ENCODE measurements at regions not wholly inside any gene's neighbourhood (a gene's known extent, or its start where the extent isn't known, plus 50 kb on each side); places are given as distances from the start of the nearest gene placed in this dataset.

GRCh38 chr4:63020661-63021060 is 1388.6 kb downstream of the TECRL start:
- Histone ChIP-seq H3K9ac (ENCODE audit: low read length in 3 of 3) (no peak overlapping the region), H3K36me3 (ENCODE audit: control insufficient read depth in 2 of 3, insufficient read depth in 3 of 3, low read length in 3 of 3) (no peaks in the 10 kb centered on the region), H3K27ac (ENCODE audit: low read depth in 2 of 2, low read length in 2 of 2) (no peak overlapping the region), H3K4me1 (ENCODE audit: control insufficient read depth in 2 of 3, insufficient read depth in 2 of 3, low read depth in 1 of 3, low read length in 3 of 3) (no peaks in the 10 kb centered on the region), H3K4me3 (ENCODE audit: low read length in 3 of 3) (no peak overlapping the region), H3K27me3 (ENCODE audit: control insufficient read depth, insufficient read depth, low read length) (no peaks in the 10 kb centered on the region), H3K9me3 (ENCODE audit: control insufficient read depth in 2 of 3, insufficient read depth in 1 of 3, low read length in 3 of 3) (no peaks in the 10 kb centered on the region)
- TF ChIP-seq, protein P1, sequence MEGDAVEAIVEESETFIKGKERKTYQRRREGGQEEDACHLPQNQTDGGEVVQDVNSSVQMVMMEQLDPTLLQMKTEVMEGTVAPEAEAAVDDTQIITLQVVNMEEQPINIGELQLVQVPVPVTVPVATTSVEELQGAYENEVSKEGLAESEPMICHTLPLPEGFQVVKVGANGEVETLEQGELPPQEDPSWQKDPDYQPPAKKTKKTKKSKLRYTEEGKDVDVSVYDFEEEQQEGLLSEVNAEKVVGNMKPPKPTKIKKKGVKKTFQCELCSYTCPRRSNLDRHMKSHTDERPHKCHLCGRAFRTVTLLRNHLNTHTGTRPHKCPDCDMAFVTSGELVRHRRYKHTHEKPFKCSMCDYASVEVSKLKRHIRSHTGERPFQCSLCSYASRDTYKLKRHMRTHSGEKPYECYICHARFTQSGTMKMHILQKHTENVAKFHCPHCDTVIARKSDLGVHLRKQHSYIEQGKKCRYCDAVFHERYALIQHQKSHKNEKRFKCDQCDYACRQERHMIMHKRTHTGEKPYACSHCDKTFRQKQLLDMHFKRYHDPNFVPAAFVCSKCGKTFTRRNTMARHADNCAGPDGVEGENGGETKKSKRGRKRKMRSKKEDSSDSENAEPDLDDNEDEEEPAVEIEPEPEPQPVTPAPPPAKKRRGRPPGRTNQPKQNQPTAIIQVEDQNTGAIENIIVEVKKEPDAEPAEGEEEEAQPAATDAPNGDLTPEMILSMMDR (IDR thresholded peaks at IDR 0.05; ENCODE audit: borderline replicate concordance, extremely low read depth, insufficient read depth): no peak
- intact Hi-C loops (cut with DNase I): no loop called here
- FAIRE-seq (no peak), DNase-seq (no peak)

DNA sequence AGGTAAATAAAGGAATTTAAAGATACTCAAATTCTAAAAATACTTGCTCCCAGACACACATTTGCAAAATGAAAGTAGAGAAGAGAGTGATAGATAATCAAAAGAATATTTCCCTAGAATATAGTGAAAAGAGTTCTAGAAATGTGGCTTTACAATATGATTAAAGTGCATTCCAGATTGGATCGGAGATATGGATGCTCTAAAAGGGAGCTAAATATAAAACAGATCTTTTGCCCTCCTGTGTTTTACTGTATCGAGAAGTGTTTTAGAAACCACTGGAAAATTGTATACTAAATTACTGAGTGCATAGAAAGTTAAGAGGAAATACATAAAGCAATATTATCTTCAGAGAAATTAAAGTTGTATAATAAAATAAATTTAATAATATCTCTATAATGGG is 1392.0 kb downstream of the TECRL start:
- Histone ChIP-seq H3K27ac (ENCODE audit: low read depth in 2 of 2, low read length in 2 of 2) (no peak overlapping the region), H3K9me3 (ENCODE audit: control insufficient read depth in 2 of 3, insufficient read depth in 1 of 3, low read length in 3 of 3) (no peaks in the 10 kb centered on the region), H3K4me1 (ENCODE audit: control insufficient read depth in 2 of 3, insufficient read depth in 2 of 3, low read depth in 1 of 3, low read length in 3 of 3) (no peaks in the 10 kb centered on the region), H3K36me3 (ENCODE audit: control insufficient read depth in 2 of 3, insufficient read depth in 3 of 3, low read length in 3 of 3) (no peaks in the 10 kb centered on the region), H3K27me3 (ENCODE audit: control insufficient read depth, insufficient read depth, low read length) (no peaks in the 10 kb centered on the region), H3K4me3 (ENCODE audit: low read length in 3 of 3) (no peak overlapping the region), H3K9ac (ENCODE audit: low read length in 3 of 3) (no peak overlapping the region)
- FAIRE-seq: no peak
- DNase-seq: no peak
- TF ChIP-seq, protein P1 (IDR thresholded peaks at IDR 0.05; ENCODE audit: borderline replicate concordance, extremely low read depth, insufficient read depth): no peak
- intact Hi-C loops (cut with DNase I): no loop called here

- intact Hi-C loops (cut with DNase I): no loop called here
- H3K9me3 ChIP-seq (ENCODE audit: control insufficient read depth in 2 of 3, insufficient read depth in 1 of 3, low read length in 3 of 3): no peaks in the 10 kb centered on the region
Measured at GRCh38 chr4:62970846-62971245, 1438.4 kb downstream of the TECRL start.

GRCh38 chr4:62960415-62960814 is 1448.8 kb downstream of the TECRL start:
- H3K4me1 ChIP-seq (ENCODE audit: control insufficient read depth in 2 of 3, insufficient read depth in 2 of 3, low read depth in 1 of 3, low read length in 3 of 3): no peaks in the 10 kb centered on the region
- TF ChIP-seq, protein P1 (IDR thresholded peaks at IDR 0.05; ENCODE audit: borderline replicate concordance, extremely low read depth, insufficient read depth): no peak
- no peak overlapping the region for H3K9ac ChIP-seq (ENCODE audit: low read length in 3 of 3)
- no peaks in the 10 kb centered on the region for H3K36me3 ChIP-seq (ENCODE audit: control insufficient read depth in 2 of 3, insufficient read depth in 3 of 3, low read length in 3 of 3)
- FAIRE-seq: no peak
- H3K9me3 ChIP-seq (ENCODE audit: control insufficient read depth in 2 of 3, insufficient read depth in 1 of 3, low read length in 3 of 3): no peaks in the 10 kb centered on the region
- DNase-seq: no peak
- intact Hi-C loops (cut with DNase I): no loop called here
- no peak overlapping the region for H3K4me3 ChIP-seq (ENCODE audit: low read length in 3 of 3)
- H3K27me3 ChIP-seq (ENCODE audit: control insufficient read depth, insufficient read depth, low read length): no peaks in the 10 kb centered on the region
- H3K27ac ChIP-seq (ENCODE audit: low read depth in 2 of 2, low read length in 2 of 2): no peak overlapping the region

More at GRCh38 chr4:62970846-62971245, 1438.4 kb downstream of the TECRL start:
- H3K4me1 ChIP-seq (ENCODE audit: control insufficient read depth in 2 of 3, insufficient read depth in 2 of 3, low read depth in 1 of 3, low read length in 3 of 3): no peaks in the 10 kb centered on the region
- DNase-seq (no peak), FAIRE-seq (no peak)
- no peaks in the 10 kb centered on the region for H3K27me3 ChIP-seq (ENCODE audit: control insufficient read depth, insufficient read depth, low read length)
- H3K27ac ChIP-seq (ENCODE audit: low read depth in 2 of 2, low read length in 2 of 2): no peak overlapping the region
- H3K4me3 ChIP-seq (ENCODE audit: low read length in 3 of 3): no peak overlapping the region
- H3K9ac ChIP-seq (ENCODE audit: low read length in 3 of 3): no peak overlapping the region
- TF ChIP-seq, protein P1 (IDR thresholded peaks at IDR 0.05; ENCODE audit: borderline replicate concordance, extremely low read depth, insufficient read depth): no peak
- H3K36me3 ChIP-seq (ENCODE audit: control insufficient read depth in 2 of 3, insufficient read depth in 3 of 3, low read length in 3 of 3): no peaks in the 10 kb centered on the region
